Hematopoietic multipotent progenitor cell treated with erythropoietin and hydrocortisone succinate and interleukin-3 and kit ligand, for 15 days (in vitro differentiated cells): ENCODE measurements at regions not wholly inside any gene's neighbourhood (a gene's known extent, or its start where the extent isn't known, plus 50 kb on each side); places are given as distances from the start of the nearest gene placed in this dataset.
"Not testable (repeated sequence)": the region's sequence is repeated elsewhere in the genome, so short reads cannot be mapped to it uniquely, and the experiment has no call there.

Experiments used
- DNase-seq: peaks from one replicate; pipeline ENCODE4 v3.0.0-alpha.2; 2015; ENCODE audit warnings: low spot score

DNA sequence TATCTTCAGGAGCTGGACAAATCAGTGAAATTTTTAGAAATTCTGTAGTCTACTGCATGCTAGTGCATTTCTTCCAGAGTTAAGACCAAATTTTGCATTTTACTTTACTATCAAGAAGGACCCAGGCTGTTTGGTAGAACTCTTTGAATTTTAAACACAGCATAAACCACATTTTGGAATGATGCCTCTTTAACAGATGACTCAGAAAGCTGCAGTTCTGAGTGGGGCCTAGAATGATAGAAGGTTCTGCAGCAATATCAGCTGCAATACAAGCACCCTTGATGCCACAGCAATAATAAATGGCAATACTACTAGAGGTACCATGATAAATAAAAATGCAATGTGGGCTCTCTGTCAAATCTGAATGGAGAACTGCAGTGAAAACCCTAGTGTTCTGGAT, 198.7 kb downstream of the TMA16 start:
- no peak for DNase-seq

DNA sequence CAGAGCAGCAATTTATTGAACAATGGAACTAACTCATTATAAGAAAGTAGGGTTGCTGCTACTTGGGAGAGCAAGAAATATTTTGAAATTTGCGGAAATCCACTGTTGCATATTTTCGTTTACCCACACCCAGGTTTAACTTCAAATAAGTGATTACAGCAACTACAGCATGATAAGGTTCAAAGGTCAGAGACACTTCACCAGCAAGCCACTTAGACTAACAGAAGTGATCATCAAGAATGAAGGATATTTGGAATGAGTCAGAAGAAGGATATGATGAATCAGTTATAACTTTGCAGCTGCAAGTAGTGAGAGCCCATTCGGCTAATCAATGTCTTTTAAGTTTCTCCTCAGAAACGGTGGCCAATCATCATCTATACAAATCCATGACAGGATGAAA, 199.3 kb downstream of the TMA16 start:
- DNase-seq, result no peak

DNA sequence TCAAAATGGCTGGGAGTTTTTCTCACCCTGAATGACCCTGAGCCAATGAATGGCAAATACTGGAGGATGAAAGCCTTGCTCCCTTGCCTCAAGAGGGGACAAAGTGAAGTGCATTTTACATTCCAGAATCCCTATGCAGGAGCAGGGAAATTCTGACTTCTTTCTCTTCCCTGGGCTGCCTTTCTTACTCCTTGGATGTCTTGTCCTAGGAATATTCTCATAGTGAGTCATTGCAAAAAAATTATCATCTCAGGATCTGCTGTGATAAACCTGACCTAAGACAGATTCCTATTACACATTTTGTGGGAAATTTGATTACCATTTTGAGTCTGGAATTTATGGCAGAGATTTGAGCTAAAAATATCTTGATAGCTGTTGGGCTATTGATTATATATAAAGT, 199.9 kb downstream of the TMA16 start:
- DNase-seq, result no peak

DNA sequence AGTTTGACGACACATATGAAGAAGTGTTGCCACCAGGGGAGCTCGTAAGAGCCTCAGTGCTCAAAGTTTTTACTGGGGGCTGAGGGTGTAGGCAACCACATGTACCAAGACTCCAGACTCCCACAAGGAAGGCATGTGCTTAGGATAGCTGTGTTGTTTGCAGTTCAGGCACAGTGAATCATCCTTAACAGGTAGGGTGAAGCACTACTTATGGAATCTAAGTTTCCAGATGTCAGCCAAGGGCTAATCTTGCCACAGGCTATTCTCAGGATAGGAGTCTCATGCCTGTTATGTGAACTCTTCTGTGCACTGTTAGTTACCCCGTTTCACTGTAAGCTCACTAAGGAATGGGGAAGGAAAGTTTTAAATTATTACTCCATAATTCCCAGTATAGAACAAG, 202.6 kb downstream of the TMA16 start:
- DNase-seq, result no peak

DNA sequence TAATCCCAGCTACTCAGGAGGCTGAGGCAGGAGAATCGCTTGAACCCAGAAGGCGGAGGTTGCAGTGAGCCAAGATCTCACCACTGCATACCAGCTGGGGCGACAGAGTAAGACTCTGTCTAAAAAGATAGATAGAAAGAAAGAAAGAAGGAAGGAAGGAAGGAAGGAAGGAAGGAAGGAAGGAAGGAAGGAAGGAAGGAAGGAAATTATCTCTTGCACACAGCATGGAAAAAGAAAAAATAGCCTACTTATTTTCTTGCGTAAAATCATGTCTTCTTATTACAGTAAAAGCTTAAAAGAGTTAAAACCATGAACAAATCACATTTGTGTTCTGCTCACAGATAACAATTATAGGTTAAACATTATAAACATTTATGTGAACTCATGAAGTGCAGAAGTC, 205.9 kb downstream of the TMA16 start:
- DNase-seq, result not testable (repeated sequence)

DNA sequence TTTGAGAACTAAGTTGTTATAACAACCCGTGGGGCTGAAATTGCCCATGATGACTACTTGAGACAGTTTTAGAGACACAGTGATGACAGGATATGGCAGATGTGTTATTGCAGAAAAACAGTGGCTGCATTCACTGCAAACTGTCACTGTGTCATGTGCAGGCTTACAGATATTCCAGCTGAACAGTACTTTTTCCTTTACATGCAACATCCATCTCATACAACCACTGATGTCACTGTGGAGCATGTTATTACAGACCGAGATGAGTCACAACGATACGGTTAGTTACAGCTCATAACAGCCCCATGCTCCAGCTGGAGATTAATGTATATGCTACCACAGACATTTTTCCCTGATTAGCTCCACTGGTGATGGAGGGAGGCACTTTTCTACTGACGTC, 207.4 kb downstream of the TMA16 start:
- no peak for DNase-seq

DNA sequence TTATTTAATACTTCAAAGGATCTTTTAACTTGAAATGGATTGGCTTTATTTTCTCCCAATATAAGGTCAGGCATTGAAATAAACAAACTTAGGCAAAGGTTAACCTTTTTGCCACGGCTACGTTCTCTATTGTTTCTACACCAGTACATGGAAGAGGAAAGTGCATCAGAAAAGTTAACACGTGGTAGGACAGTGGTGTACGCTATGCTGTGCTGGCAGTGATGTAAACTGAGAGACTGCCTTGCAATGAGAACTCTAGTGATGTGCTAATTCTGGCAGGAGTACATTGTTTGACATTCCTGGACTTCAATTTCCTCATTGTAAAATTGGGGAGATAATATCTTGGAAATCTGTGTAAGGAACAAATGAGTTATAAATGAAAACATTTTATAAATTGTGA, 208.2 kb downstream of the TMA16 start:
- no peak for DNase-seq

DNA sequence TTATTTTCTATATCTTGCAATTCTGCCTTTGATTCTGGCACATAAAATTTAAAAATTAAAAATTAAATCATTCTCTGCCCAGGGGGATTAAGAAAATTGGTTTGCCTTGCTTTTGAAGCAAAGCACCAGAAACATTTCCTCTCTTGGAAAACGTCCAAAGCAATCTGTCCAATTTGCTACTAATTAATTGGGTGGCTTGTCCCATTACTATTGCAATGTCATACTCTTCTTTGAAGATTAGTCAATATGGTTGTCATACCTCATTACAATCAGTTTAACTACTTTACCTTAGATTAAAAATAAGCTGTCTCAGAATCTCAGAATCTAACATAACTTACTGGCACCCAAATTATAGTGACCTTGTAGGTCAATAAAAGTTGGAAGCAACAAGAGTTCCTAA, 208.8 kb downstream of the TMA16 start:
- DNase-seq, result no peak

DNA sequence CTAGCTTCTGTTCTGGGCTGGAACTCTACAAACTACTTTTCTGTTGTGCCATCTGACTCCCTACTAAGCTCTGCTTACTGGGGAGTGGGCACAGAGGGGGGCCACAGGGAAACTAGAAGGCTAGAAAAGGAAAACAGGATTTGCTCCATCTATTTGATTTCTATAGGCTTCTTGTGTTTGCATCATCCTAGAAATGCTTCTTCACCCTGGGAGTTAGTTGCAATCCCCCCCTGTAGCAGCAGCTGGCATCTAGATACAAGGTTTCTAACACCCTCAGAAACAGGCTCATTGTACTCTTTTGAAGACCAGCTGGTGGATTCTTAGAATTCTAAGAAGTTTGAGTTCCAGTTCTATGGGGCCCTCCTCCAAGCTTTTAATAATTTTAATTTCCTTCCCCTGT, 213.4 kb downstream of the TMA16 start:
- DNase-seq, result no peak

DNA sequence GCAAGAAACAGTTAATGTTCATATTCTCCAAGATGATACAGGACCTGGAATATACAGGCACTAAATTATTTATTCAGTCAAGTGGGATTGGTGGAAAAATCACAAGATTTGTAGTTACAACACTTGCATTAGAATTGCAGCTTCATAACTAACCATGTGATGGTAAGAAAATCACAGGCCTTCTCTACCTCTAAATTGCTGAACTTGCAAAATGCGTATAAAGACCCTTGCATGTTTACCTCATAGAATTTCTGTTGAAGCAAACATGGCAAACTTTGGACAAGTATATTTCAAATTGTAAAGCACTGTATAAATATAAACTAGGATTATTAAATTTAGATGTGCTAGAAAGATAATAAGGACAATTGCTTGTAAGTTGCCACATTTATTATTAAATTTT, 215.1 kb downstream of the TMA16 start:
- DNase-seq, result no peak

DNA sequence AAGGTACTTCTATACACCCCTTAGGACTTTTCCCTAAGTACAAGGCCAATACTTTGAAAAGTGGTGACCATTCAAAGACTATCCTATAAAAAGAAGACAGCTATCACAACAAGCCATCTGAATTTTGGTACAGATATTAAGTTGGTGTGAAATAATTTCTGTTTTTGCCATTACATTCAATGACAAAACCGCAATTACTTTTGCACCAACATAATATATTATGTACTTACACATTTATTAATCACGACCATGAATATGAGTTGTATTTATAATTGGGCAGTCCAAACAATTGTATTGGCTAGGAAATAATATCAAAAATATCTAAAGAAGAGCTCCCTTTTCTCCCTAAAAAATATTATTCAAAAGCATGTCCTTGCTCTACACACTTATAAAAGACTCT, 215.7 kb downstream of the TMA16 start:
- no peak for DNase-seq

DNA sequence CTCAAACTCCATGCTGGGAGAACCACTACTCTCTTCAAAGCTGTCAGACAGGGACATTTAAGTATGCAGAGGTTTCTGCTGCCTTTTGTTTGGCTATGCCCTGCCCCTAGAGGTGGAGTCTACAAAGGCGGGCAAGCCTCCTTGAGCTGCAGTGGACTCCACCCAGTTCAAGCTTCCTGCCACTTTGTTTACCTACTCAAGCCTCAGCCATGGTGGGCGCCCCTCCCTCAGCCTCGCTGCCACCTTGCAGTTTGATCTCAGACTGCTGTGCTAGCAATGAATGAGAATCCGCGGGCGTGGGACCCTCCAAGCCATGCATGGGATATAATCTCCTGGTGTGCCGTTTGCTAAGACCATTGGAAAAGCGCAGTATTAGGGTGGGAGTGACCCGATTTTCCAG, 230.0 kb downstream of the TMA16 start:
- DNase-seq, result not testable (repeated sequence)

DNA sequence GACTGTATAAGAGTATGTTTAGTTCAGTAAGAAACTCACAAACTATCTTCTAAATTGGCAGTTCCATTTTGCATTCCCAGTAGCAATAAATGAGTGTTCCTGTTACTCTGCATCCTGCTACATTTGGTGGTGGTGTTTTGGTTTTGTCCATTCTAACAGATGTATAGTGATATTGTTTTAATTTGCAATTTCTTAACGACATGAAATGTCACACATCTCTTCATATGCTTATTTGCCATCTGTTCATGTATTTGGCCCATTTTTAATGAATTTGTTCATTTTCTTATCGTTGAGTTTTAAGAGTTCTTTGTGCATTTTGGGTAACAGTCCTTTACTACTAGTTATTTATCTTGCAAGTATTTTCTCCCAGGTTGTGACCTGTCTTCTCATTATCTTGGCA, 232.2 kb downstream of the TMA16 start:
- no peak for DNase-seq

DNA sequence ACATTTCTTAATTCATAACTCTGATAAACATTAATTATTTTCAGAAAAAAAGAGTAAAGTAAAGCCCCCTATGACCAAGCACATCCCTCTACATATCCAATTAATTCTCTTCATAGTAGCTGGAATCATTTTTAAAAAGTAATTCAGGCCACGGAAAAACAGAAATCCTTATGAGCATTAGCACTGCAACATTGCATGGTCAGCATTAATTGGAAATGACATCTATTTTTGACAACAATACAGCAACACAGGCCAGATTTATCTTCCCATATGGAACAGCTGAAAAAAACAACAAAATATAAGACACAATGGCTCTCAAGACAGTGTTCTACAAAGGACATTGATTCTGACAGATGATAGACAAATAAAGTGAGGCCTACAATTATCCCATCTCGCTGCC, 236.6 kb downstream of the TMA16 start:
- DNase-seq, result no peak

DNA sequence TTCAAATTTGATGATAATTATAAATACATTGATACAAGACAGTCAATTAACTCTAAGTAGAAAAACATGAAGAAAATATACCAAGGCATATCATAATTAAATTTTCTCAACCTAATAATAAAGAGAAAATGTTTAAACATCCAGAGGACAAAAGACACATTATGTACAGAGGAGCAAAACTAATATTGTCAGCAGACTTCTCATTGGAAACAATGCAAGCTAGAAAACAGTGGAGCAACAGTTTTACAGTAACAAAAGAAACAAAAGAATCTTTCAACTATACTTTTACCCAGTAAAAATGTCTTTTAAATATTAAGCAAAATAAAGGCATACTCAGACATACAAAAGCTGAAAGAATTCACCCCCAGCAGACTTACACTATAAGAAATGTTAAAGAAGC, 238.0 kb downstream of the TMA16 start:
- DNase-seq, result no peak

DNA sequence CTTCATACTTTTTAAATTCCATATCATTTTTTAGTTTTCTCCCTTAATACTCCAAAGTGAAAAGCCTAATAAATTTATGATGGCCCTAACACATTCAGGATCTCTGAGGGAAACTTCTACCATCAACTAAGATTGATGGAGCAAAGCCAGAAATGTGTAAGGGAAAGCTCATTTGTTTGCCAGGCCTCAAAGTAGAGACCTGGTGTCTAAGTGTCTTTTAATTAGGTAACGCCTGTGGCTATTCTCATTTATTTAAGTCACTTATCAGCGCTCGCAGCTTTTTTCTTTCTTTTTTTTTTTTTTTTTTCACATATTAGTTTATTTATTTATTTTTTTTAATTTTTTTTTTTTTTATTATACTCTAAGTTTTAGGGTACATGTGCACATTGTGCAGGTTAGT, 242.4 kb downstream of the TMA16 start:
- DNase-seq, result no peak

DNA sequence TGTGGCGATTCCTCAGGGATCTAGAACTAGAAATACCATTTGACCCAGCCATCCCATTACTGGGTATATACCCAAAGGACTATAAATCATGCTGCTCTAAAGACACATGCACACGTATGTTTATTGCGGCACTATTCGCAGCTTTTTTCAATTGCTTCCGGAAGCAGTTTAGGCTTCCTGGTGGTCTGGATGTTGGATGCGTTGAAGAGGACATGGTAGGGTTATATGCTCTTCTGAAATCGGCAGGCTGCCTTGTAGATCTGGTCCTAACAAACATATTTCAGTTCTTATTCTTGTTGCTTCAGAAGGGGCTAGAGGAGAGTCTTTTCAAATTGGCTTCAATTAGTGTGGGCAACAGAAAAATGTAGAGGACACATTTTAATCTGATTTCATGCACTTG, 243.4 kb downstream of the TMA16 start:
- not testable (repeated sequence) for DNase-seq

DNA sequence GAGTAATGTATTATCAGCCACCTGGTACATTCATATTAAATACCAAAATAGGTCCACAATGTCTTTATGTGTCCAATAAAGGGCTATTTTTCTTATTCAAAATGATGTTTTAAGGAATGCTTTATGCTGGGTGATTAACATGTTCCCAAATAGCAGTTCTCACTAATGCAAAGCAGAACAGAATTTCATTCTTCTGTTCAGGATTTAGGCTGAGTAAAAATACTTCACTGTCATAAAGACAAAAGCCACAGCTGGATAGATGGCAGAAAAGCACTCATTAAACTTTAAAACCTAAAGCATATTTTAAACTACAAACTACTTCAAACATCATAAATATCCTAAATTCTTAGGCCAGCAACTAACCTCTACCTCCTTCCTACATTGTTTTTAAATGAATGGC, 244.0 kb downstream of the TMA16 start:
- no peak for DNase-seq

DNA sequence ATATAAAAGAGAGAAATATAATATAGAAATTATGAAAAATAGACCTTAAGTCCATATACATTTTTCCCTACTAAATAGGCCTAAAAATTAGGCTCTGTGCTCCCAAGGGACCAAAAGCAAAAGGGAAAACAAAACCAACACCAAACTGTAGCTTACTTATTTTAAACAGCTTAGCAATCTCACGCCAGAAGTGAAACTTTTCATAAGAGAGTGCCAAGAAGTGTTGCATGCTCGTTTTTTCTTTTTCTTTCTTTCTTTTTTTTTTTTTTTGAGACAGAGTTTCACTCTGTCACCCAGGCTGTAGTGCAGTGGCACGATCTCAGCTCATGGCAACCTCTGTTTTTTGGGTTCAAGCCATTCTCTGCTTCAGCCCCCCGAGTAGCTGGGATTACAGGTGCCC, 250.4 kb downstream of the TMA16 start:
- no peak for DNase-seq

DNA sequence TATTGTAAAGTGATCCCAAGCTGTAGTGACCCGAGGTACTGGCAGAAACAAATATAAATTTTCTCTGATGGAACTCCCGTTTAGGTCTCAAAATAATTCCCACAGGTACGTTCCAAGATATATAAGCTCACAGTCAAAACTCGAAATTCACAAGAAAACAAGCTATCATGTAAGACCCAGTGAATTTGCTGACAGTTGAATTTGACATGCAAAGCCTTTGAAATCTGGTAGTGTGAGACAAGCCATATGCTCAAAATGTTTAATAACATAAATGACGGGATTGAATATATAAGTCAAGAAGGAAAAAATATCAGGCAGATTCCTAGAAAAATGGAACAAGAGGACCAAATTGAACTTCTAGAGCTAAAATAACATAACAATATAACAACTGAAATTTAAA, 252.8 kb downstream of the TMA16 start:
- DNase-seq, result no peak

DNA sequence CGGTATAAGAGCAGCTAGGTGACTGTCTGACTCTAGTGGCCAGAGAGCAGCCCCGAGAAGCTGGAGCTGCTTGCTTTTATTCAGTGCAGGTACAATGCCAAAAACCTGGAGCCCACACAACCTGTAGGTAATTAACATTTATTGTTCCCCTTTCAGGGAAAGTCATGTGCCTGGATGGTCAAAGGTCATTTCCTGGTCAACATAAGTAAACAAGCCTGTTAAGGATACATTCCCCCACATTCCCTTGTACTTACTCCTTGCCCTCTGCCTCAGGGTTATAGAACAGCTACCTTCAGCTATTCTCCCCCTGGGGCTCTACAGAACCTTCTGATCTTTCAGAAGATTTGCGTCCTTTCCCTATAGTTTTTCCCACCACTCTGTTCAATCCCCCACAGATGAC, 253.4 kb downstream of the TMA16 start:
- no peak for DNase-seq

DNA sequence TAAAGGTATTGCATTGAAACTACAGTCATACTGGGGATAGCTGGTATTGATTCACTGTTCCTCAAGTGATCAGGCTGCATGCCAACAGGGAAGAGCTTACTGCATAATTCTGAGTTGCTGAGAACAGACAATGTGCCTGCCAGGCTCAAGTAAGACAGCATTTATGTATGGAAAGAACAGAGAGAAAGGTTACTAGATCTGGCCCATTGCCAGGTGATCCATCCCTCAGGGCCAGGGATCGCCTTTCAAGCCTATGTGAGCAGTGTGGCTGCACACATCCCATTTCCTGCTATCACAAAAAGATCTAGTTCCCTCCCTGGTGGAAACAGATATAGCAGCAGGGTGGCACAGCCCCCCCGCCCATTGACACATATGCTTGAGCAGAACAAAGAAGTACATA, 254.0 kb downstream of the TMA16 start:
- no peak for DNase-seq

DNA sequence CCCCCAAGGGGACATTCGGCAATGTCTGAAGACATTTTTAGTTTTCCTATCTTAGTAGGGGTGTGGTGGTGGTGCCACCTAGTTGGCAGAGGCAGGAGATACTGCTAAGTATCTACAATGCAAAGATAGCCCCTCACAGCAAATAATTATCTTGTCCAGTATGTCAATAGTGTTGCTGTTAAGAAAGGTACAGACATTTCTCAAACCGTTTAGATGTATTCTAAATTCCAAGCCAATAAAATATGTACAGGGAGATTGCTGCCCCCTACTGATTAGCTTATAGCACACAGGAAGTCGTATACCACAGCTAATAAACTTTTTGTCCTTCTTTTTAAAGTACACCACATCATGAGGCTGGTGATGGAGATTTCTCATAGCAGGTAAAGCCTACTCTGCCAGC, 260.5 kb downstream of the TMA16 start:
- DNase-seq, result no peak

DNA sequence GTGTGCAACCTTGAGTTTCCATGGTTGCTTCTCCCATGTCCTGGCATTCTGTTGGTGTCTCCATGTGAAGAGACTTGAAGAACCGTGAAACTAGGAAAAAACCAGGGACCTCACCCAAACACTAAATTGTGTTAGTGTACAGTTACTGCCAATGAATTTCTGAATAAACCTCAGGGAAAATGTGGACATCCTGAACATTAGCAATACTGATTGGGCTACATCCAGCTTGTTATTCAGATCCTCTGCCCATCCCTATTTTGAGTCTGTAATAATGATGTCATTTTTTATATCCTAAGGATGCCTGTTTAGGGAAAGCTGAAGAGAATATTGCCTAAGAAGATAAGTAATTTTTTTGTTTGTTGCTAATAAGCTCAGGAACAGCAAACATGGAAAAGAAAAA, 262.7 kb downstream of the TMA16 start:
- DNase-seq, result no peak

DNA sequence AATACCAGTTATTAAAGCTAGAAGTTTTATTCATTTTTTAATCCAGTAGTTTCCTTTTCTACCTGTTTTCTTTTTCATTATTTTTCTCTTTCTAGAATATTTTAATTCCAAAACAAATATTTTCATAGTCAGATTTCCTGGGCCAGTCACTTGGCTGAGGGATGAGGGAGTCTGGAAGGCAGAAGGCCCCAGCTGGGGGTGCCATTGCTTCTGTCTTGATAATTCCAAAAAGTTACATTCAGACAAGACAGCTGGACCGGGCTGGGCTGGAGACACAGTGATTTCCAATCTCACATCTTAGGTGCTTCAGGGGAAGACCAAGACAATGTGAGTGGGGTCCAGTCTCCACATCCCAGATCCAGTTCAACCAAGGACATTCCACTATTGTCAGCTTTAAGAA, 263.5 kb downstream of the TMA16 start:
- no peak for DNase-seq

DNA sequence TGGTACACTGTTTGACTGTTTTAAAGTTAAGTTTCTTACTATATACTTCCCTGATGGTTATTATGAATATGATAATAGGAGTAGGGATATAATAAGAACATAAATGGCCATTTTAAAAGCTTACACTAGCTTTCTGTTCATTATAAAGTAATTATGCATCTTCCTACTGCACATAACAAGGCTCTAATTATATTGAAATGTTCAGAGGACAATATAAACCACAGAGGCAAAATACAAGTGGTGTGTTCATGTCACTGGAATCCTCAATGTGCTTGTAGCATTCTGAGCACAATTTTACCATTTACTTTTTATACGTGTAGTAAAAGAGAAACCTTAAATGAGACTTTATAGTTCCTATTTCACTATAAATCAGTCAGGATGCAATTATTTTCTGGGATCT, 268.3 kb downstream of the TMA16 start:
- DNase-seq, result no peak
